ENCODE measurements at regions not wholly inside any gene's neighbourhood (a gene's known extent, or its start where the extent isn't known, plus 50 kb on each side); places are given as distances from the start of the nearest gene placed in this dataset.

DNA sequence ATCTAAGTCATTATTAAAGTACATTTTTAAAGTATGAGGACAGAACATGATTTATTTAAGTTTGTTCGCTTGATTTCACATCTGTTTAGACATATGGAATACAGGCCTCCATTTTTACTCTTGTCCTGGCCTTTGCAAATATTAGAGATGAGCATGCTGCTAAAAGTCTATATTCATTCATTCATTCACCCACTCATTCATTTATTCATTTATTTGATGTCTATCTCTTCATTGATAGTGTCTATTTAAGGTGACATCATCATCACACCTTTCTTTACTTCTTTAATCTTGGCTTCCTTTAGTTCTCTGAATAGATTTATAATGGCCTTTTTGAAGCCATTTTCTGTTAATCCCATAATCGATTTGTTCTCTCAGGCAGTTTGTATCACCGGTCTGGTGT lies 68.0 kb downstream of the THNSL1 start:
- no peak for DNase-seq
- no peak overlapping the region for H4K8ac ChIP-seq (ENCODE audit: low read depth, low read length)

DNA sequence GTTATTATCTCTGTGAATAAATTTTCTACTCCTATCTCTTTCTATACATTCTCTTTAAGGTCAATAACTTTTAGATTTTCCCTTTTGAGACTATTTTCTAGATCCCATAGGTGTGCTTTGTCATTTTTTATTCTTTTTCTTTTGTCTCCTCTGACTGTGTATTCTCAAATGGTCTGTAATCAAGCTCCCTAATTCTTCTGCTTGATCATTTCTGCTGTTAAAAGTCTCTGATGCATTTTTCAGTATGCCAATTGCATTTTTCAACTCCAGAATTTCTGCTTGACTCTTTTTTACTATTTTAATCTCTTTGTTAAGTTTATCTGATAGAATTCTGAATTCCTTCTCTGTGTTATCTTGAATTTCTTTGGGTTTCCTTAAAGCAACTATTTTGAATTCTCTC lies 78.2 kb downstream of the THNSL1 start:
- H3K36me3 ChIP-seq (ENCODE audit: control insufficient read depth, insufficient read depth, low read length): no peaks in the 10 kb centered on the region
- H3K23ac ChIP-seq (ENCODE audit: low read length): no peak overlapping the region
- no peak for DNase-seq
- no peak overlapping the region for H2BK15ac ChIP-seq (replicated peaks; ENCODE audit: low read depth)
- no peak overlapping the region for H4K8ac ChIP-seq (ENCODE audit: low read depth, low read length)
- no peak overlapping the region for H4K5ac ChIP-seq (ENCODE audit: low read length)
- no peak overlapping the region for H3K4me2 ChIP-seq (ENCODE audit: low read length)
- no peak overlapping the region for H3K18ac ChIP-seq (ENCODE audit: low read length)
- no peak overlapping the region for H2AK5ac ChIP-seq (ENCODE audit: low read length)
- H3K9ac ChIP-seq (ENCODE audit: low read length): no peak overlapping the region
- H3K4me1 ChIP-seq (ENCODE audit: control insufficient read depth, low read depth, low read length): no peaks in the 10 kb centered on the region
- no peak overlapping the region for H3K4me3 ChIP-seq (ENCODE audit: low read length)
- no peak overlapping the region for H2BK120ac ChIP-seq (ENCODE audit: low read depth, low read length)
- no peak overlapping the region for H3K27ac ChIP-seq (ENCODE audit: low read depth, low read length)
- no peaks in the 10 kb centered on the region for H3K79me2 ChIP-seq (ENCODE audit: control insufficient read depth, insufficient read depth, low read length)
- no peaks in the 10 kb centered on the region for H3K79me1 ChIP-seq (ENCODE audit: low read length)
- no peak overlapping the region for H2BK5ac ChIP-seq (ENCODE audit: low read length)
- no peak overlapping the region for H3K56ac ChIP-seq (ENCODE audit: low read length)
- H3K4ac ChIP-seq (ENCODE audit: low read depth, low read length): no peak overlapping the region
- no peaks in the 10 kb centered on the region for H3K27me3 ChIP-seq (ENCODE audit: insufficient read depth, low read length, poor library complexity)

More for the DNA sequence above, 68.0 kb downstream of the THNSL1 start:
- Histone ChIP-seq H3K4me3 (ENCODE audit: low read length) (no peak overlapping the region), H3K4ac (ENCODE audit: low read depth, low read length) (no peak overlapping the region), H3K27me3 (ENCODE audit: insufficient read depth, low read length, poor library complexity) (no peaks in the 10 kb centered on the region), H3K9ac (ENCODE audit: low read length) (no peak overlapping the region), H2AK5ac (ENCODE audit: low read length) (no peak overlapping the region), H3K4me1 (ENCODE audit: control insufficient read depth, low read depth, low read length) (no peaks in the 10 kb centered on the region), H3K18ac (ENCODE audit: low read length) (no peak overlapping the region), H3K27ac (ENCODE audit: low read depth, low read length) (no peak overlapping the region), H3K79me1 (ENCODE audit: low read length) (no peaks in the 10 kb centered on the region), H4K5ac (ENCODE audit: low read length) (no peak overlapping the region), H3K36me3 (ENCODE audit: control insufficient read depth, insufficient read depth, low read length) (no peaks in the 10 kb centered on the region), H3K56ac (ENCODE audit: low read length) (no peak overlapping the region), H3K79me2 (ENCODE audit: control insufficient read depth, insufficient read depth, low read length) (no peaks in the 10 kb centered on the region), H3K23ac (ENCODE audit: low read length) (no peak overlapping the region), H2BK120ac (ENCODE audit: low read depth, low read length) (no peak overlapping the region), H3K4me2 (ENCODE audit: low read length) (no peak overlapping the region), H2BK5ac (ENCODE audit: low read length) (no peak overlapping the region), H2BK15ac (replicated peaks; ENCODE audit: low read depth) (no peak overlapping the region)
- no CpG with 5 or more reads among the region's 3 CpGs for WGBS (ENCODE audit: extremely low coverage, insufficient coverage, low lambda C conversion rate)

DNA sequence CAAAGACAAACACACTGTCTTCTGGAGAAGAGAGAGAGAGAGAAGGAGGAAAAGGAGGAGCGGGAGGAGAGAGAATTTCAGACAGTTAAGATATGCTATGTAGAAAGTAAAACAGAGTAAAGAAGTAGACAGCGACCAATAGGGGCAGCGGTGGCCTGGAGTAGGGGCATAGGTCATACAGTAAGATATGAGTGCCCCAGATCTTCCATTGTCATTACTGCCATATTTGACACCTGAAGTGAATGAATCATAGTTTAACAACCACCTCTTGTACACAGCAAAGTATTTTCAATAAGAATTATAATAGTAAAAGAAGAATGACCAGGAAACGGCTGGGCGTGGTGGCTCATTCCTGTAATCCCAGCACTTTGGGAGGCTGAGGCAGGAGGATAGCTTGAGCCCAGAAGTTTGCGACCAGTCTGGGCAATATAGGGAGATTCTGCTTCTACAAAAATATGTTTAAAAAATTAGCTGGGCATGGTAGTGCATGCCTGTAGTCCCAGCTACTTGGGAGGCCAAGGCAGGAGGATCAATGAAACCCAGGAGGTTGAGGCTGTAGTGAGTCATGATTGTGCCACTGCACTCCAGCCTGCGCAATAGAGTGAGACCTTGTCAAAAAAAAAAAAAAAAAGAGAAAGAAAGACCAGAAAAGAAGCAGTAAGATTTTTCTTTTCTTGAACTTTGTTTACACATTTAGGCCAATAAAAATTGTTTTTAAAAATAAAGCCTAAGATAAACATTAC lies 77.0 kb upstream of the GPR158 start:
- no peak overlapping the region for H3K4me3 ChIP-seq (ENCODE audit: low read length)
- no CpG with 5 or more reads among the region's 7 CpGs for WGBS (ENCODE audit: extremely low coverage, insufficient coverage, low lambda C conversion rate)

DNA sequence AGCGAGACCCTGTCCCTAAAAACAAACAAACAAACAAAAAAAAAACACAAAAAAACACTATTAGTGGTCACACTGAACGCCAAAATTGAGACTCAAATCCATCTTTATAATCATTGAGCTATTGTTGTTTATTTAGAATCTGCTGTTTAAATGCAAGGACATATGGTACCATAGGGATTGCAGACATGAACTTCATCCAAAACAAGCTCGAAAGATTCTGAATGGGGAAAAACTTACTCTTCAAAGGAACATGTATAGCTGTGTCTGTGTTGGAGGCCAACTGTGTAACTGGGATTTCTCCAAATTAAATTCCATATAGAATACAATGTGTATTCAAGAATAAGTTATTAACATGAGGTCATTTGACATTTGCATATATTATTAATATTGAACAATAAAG lies 74.7 kb upstream of the GPR158 start:
- H2BK5ac ChIP-seq (ENCODE audit: low read length): no peak overlapping the region
- no peak for DNase-seq
- H3K27me3 ChIP-seq (ENCODE audit: insufficient read depth, low read length, poor library complexity): no peaks in the 10 kb centered on the region

More for the DNA sequence above, 77.0 kb upstream of the GPR158 start:
- Histone ChIP-seq H3K23ac (ENCODE audit: low read length) (no peak overlapping the region), H4K5ac (ENCODE audit: low read length) (no peak overlapping the region), H2BK120ac (ENCODE audit: low read depth, low read length) (no peak overlapping the region), H2BK5ac (ENCODE audit: low read length) (no peak overlapping the region), H3K4me2 (ENCODE audit: low read length) (no peak overlapping the region), H3K27ac (ENCODE audit: low read depth, low read length) (no peak overlapping the region), H2AK5ac (ENCODE audit: low read length) (no peak overlapping the region), H3K79me1 (ENCODE audit: low read length) (no peaks in the 10 kb centered on the region), H3K18ac (ENCODE audit: low read length) (no peak overlapping the region), H4K8ac (ENCODE audit: low read depth, low read length) (no peak overlapping the region), H3K56ac (ENCODE audit: low read length) (no peak overlapping the region), H3K4ac (ENCODE audit: low read depth, low read length) (no peak overlapping the region), H3K79me2 (ENCODE audit: control insufficient read depth, insufficient read depth, low read length) (no peaks in the 10 kb centered on the region), H3K27me3 (ENCODE audit: insufficient read depth, low read length, poor library complexity) (no peaks in the 10 kb centered on the region), H3K36me3 (ENCODE audit: control insufficient read depth, insufficient read depth, low read length) (no peaks in the 10 kb centered on the region), H3K4me1 (ENCODE audit: control insufficient read depth, low read depth, low read length) (no peaks in the 10 kb centered on the region), H2BK15ac (replicated peaks; ENCODE audit: low read depth) (no peak overlapping the region), H3K9ac (ENCODE audit: low read length) (no peak overlapping the region)
- no peak for DNase-seq

DNA sequence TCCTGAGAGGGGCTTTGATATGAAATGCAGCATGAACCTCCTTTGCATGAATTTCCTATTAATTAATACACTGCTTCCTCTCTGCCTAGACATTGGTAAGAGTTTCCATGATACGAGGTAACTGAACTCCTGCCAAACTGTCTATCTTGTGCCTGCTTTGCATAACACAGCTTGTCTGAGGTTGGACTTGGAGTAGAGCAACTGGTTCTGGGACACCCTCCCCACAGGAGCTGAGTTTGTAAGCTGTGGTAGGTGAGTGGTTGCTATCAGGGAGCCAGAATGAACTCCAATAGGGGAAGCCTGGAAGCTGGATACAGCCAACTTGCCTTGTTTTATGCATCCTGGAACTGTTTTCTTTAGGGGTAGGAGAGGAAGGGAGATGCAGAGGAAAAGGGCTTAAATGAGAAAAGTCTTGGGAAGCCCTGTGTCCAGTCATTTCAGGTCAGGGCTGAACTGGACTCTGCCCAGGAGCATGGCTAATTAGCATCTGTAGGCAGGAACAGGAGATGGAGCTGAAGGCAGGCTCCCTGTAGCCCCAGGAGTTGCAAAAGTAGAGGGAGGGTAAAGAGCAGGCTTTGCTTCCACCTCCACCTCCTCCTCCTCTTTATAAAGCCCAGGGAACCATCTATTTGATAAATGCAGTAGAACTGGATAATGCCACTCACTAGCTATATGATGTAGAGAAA lies 73.2 kb upstream of the GPR158 start:
- Histone ChIP-seq H3K79me1 (ENCODE audit: low read length) (no peaks in the 10 kb centered on the region), H2BK5ac (ENCODE audit: low read length) (no peak overlapping the region), H3K4me2 (ENCODE audit: low read length) (no peak overlapping the region), H2BK120ac (ENCODE audit: low read depth, low read length) (no peak overlapping the region), H2AK5ac (ENCODE audit: low read length) (no peak overlapping the region), H4K8ac (ENCODE audit: low read depth, low read length) (no peak overlapping the region), H3K36me3 (ENCODE audit: control insufficient read depth, insufficient read depth, low read length) (no peaks in the 10 kb centered on the region), H3K9ac (ENCODE audit: low read length) (no peak overlapping the region), H3K27me3 (ENCODE audit: insufficient read depth, low read length, poor library complexity) (no peaks in the 10 kb centered on the region), H3K4me1 (ENCODE audit: control insufficient read depth, low read depth, low read length) (no peaks in the 10 kb centered on the region), H3K4ac (ENCODE audit: low read depth, low read length) (no peak overlapping the region), H4K5ac (ENCODE audit: low read length) (no peak overlapping the region), H3K56ac (ENCODE audit: low read length) (no peak overlapping the region), H3K4me3 (ENCODE audit: low read length) (no peak overlapping the region), H3K23ac (ENCODE audit: low read length) (no peak overlapping the region), H2BK15ac (replicated peaks; ENCODE audit: low read depth) (no peak overlapping the region), H3K27ac (ENCODE audit: low read depth, low read length) (no peak overlapping the region), H3K79me2 (ENCODE audit: control insufficient read depth, insufficient read depth, low read length) (no peaks in the 10 kb centered on the region), H3K18ac (ENCODE audit: low read length) (no peak overlapping the region)
- no peak for DNase-seq
- no CpG with 5 or more reads among the region's 1 CpG for WGBS (ENCODE audit: extremely low coverage, insufficient coverage, low lambda C conversion rate)

More for the DNA sequence above, 74.7 kb upstream of the GPR158 start:
- no peak overlapping the region for H3K56ac ChIP-seq (ENCODE audit: low read length)
- no peak overlapping the region for H2AK5ac ChIP-seq (ENCODE audit: low read length)
- H3K4me3 ChIP-seq (ENCODE audit: low read length): no peak overlapping the region
- H3K18ac ChIP-seq (ENCODE audit: low read length): no peak overlapping the region
- no peaks in the 10 kb centered on the region for H3K79me1 ChIP-seq (ENCODE audit: low read length)
- H3K4ac ChIP-seq (ENCODE audit: low read depth, low read length): no peak overlapping the region
- H3K4me1 ChIP-seq (ENCODE audit: control insufficient read depth, low read depth, low read length): no peaks in the 10 kb centered on the region
- no peak overlapping the region for H2BK120ac ChIP-seq (ENCODE audit: low read depth, low read length)
- H3K79me2 ChIP-seq (ENCODE audit: control insufficient read depth, insufficient read depth, low read length): no peaks in the 10 kb centered on the region
- H3K23ac ChIP-seq (ENCODE audit: low read length): no peak overlapping the region
- no peak overlapping the region for H2BK15ac ChIP-seq (replicated peaks; ENCODE audit: low read depth)
- no peak overlapping the region for H4K8ac ChIP-seq (ENCODE audit: low read depth, low read length)
- no peaks in the 10 kb centered on the region for H3K36me3 ChIP-seq (ENCODE audit: control insufficient read depth, insufficient read depth, low read length)
- H4K5ac ChIP-seq (ENCODE audit: low read length): no peak overlapping the region
- no peak overlapping the region for H3K9ac ChIP-seq (ENCODE audit: low read length)
- H3K4me2 ChIP-seq (ENCODE audit: low read length): no peak overlapping the region
- no peak overlapping the region for H3K27ac ChIP-seq (ENCODE audit: low read depth, low read length)
- WGBS (ENCODE audit: extremely low coverage, insufficient coverage, low lambda C conversion rate): no CpG with 5 or more reads among the region's 3 CpGs

All from mesendoderm (in vitro differentiated cells).